Right atrium auricular region (tissue), 2 donors: ENCODE measurements at regions not wholly inside any gene's neighbourhood (a gene's known extent, or its start where the extent isn't known, plus 50 kb on each side); places are given as distances from the start of the nearest gene placed in this dataset.
"Not testable (repeated sequence)": the region's sequence is repeated elsewhere in the genome, so short reads cannot be mapped to it uniquely, and the experiment has no call there.

Experiments
- DNase-seq: peaks from one replicate; pipeline ENCODE4 v3.0.0-alpha.2; 2019; ENCODE audit warnings: low spot score
- H3K27ac ChIP-seq, 2 donors: fragments of 200-600 bp; sonication (generic); 1 replicate in 1 of 2; 2 replicates in 1 of 2; pipeline ENCODE4 v1.5.1; 2016 to 2019
- H3K27me3 ChIP-seq, 2 donors: fragments of 200-600 bp; sonication (generic); one replicate each; pipeline versions ENCODE4 v1.5.1 to v1.6.0; 2017 to 2019
- H3K36me3 ChIP-seq: fragments of 200-600 bp; sonication (generic); one replicate; pipeline ENCODE4 v1.5.1; 2016
- H3K4me1 ChIP-seq, 2 donors: fragments of 200-600 bp; sonication (generic); one replicate each; pipeline versions ENCODE4 v1.5.1 to v1.6.0; 2017 to 2019
- H3K4me3 ChIP-seq, 2 donors: fragments of 200-600 bp; sonication (generic); 1 replicate in 1 of 2; 2 replicates in 1 of 2; pipeline ENCODE4 v1.5.1; 2017 to 2019; ENCODE audit warnings: mild to moderate bottlenecking in 1 of 2, moderate library complexity in 1 of 2
- H3K9me3 ChIP-seq, 2 donors: fragments of 200-600 bp; sonication (generic); one replicate each; pipeline ENCODE4 v1.5.1; 2019
- CTCF ChIP-seq, 2 donors: fragments of 200-600 bp; sonication (generic); IDR thresholded peaks; one replicate each; pipeline ENCODE4 v1.5.1; 2019; ENCODE audit warnings: antibody characterized with exemption in 2 of 2

DNA sequence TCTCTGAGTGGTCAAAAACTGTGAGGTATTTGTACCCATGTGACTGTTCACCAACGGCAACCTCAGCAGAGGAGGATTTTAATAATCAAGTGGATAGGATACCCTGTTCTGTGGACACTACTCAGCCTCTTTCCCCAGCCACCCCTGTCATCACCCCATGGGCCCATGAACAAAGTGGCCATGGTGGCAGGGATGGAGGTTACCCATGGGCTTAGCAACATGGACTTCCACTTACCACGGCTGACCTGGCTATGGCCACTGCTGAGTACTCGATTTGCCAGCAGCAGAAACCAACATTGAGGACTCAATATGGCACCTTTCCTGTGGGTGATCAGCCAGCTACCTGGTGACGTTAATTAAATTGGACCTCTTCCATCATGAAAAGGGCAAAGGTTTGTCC, 1782.7 kb downstream of the PLA2G4A start:
- no peak for TF ChIP-seq CTCF (IDR thresholded peaks at IDR 0.05)
- DNase-seq, result no peak
- no peaks in the 10 kb centered on the region for H3K4me1 ChIP-seq
- peaks cover 0 to 12% of the 10 kb centered on the region in 2 donors for H3K9me3 ChIP-seq
- H3K36me3 ChIP-seq, result no peaks in the 10 kb centered on the region
- H3K4me3 ChIP-seq, result no peak overlapping the region
- no peak overlapping the region for H3K27ac ChIP-seq
- no peaks in the 10 kb centered on the region for H3K27me3 ChIP-seq

- Histone ChIP-seq H3K4me1 (no peaks in the 10 kb centered on the region), H3K27me3 (no peaks in the 10 kb centered on the region), H3K9me3 (peaks cover 0 to 12% of the 10 kb centered on the region in 2 donors), H3K36me3 (no peaks in the 10 kb centered on the region), H3K4me3 (no peak overlapping the region), H3K27ac (no peak overlapping the region)
- no peak for TF ChIP-seq CTCF (IDR thresholded peaks at IDR 0.05)
- DNase-seq, result no peak
Observed at GRCh38 chr1:188615321-188615720, 1786.6 kb downstream of the PLA2G4A start.

- Histone ChIP-seq H3K9me3 (no peaks in the 10 kb centered on the region), H3K4me1 (no peaks in the 10 kb centered on the region), H3K4me3 (no peak overlapping the region), H3K27me3 (no peaks in the 10 kb centered on the region), H3K36me3 (no peaks in the 10 kb centered on the region), H3K27ac (no peak overlapping the region)
- DNase-seq, result no peak
- no peak for TF ChIP-seq CTCF (IDR thresholded peaks at IDR 0.05)
Observed at GRCh38 chr1:188620236-188620635, 1791.5 kb downstream of the PLA2G4A start.

GRCh38 chr1:188641566-188642211, 1812.9 kb downstream of the PLA2G4A start:
- no peaks in the 10 kb centered on the region for H3K27me3 ChIP-seq
- no peaks in the 10 kb centered on the region for H3K36me3 ChIP-seq
- DNase-seq, result no peak
- no peak for TF ChIP-seq CTCF (IDR thresholded peaks at IDR 0.05)
- peaks cover 0 to 3% of the 10 kb centered on the region in 2 donors for H3K9me3 ChIP-seq
- no peaks in the 10 kb centered on the region for H3K4me1 ChIP-seq
- no peak overlapping the region for H3K27ac ChIP-seq
- H3K4me3 ChIP-seq, result no peak overlapping the region

DNA sequence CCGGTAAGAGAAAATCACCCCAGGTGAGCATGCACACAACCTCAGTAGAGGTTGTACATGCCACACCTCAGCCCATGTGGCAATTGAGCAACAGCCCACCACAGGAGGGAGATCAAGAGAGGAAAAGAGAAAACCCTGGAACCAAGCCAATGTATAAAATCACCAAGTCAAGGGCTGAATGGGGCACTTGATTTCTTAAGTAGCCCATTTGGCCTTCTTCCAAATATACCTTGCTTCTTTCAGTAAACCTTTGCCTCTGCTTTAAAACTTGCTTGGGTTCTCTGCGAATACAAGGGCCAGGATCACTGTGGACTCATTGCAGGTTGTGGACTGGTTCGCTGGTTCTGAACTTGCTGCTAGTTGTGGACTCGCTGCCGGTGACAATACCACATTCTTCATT, 1814.0 kb downstream of the PLA2G4A start:
- H3K9me3 ChIP-seq, result peaks cover 0 to 3% of the 10 kb centered on the region in 2 donors
- no peaks in the 10 kb centered on the region for H3K4me1 ChIP-seq
- TF ChIP-seq CTCF (IDR thresholded peaks at IDR 0.05), result no peak
- no peaks in the 10 kb centered on the region for H3K36me3 ChIP-seq
- DNase-seq, result no peak
- H3K4me3 ChIP-seq, result no peak overlapping the region
- H3K27me3 ChIP-seq, result no peaks in the 10 kb centered on the region
- H3K27ac ChIP-seq, result no peak overlapping the region

DNA sequence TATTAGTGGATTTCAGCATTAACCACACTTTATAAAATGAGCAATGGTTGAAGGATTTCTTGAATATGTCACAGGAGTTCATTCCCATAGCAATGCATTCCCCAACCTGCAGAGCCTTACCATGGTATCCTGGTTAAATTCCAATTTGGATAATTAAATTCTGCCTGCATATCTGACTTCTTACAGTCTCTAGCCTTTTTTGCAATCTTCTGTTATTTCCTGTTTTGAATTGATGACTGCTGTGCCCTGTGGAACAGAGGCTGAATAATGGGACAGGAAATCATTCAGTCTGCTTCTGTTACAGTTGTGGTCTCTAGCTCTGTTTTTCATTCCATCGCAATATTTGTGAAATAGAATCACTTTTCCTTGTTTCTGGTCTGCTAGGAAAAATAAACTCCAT, 1823.9 kb downstream of the PLA2G4A start:
- no peak overlapping the region for H3K4me3 ChIP-seq
- DNase-seq, result no peak
- no peaks in the 10 kb centered on the region for H3K9me3 ChIP-seq
- H3K4me1 ChIP-seq, result no peaks in the 10 kb centered on the region
- H3K27ac ChIP-seq, result no peak overlapping the region
- no peak for TF ChIP-seq CTCF (IDR thresholded peaks at IDR 0.05)
- no peaks in the 10 kb centered on the region for H3K27me3 ChIP-seq
- H3K36me3 ChIP-seq, result no peaks in the 10 kb centered on the region

- not testable (repeated sequence) for H3K4me1 ChIP-seq, H3K4me3 ChIP-seq, H3K27ac ChIP-seq, H3K27me3 ChIP-seq, H3K36me3 ChIP-seq, H3K9me3 ChIP-seq, DNase-seq
Observed at GRCh38 chr1:188655966-188656365, 1821.7 kb downstream of the BRINP3 start.
